Common myeloid progenitor, CD34-positive (primary cell): ENCODE measurements at regions not wholly inside any gene's neighbourhood (a gene's known extent, or its start where the extent isn't known, plus 50 kb on each side); places are given as distances from the start of the nearest gene placed in this dataset.
"Not testable (repeated sequence)": the region's sequence is repeated elsewhere in the genome, so short reads cannot be mapped to it uniquely, and the experiment has no call there.

ENCODE experiments used
- CTCF ChIA-PET: fragments of 350-600 bp; sonication (Branson Sonifier 250); formaldehyde crosslinking; loops from one replicate; lab custom pipeline; 2021; ENCODE audit warnings: antibody characterized with exemption; lab: Charles Lee
- POLR2A ChIA-PET: fragments of 350-600 bp; sonication (Branson Sonifier 250); formaldehyde crosslinking; loops from one replicate; lab custom pipeline; 2021; ENCODE audit warnings: antibody characterized with exemption; lab: Charles Lee
- DNase-seq, 3 donors: peaks; one replicate each; pipeline versions ENCODE4 v3.0.0 to v3.0.0-alpha.2; 2013
- H3K27ac ChIP-seq, 2 experiments: 1 replicate in 1 of 2; 2 replicates in 1 of 2; pipeline ENCODE4 v1.7.0; 2013; ENCODE audit warnings: inconsistent platforms in 2 of 2, low read length in 2 of 2, mild to moderate bottlenecking in 2 of 2, low read depth in 1 of 2, moderate library complexity in 1 of 2; ENCODE audit not compliant: severe bottlenecking in 2 of 2, insufficient read depth in 1 of 2, poor library complexity in 1 of 2
- H3K27me3 ChIP-seq, 5 experiments: replicated peaks in 2 of 5; 1 replicate in 3 of 5; 2 replicates in 2 of 5; pipeline versions ENCODE4 v1.6.1 to v1.7.0; 2013; ENCODE audit warnings: low read length in 4 of 5, mild to moderate bottlenecking in 2 of 5, moderate library complexity in 2 of 5, inconsistent platforms in 1 of 5; ENCODE audit not compliant: insufficient read depth in 5 of 5, control insufficient read depth in 4 of 5
- H3K36me3 ChIP-seq, 4 experiments: 1 replicate in 2 of 4; 2 replicates in 2 of 4; pipeline versions ENCODE4 v1.6.1 to v1.7.0; 2013; ENCODE audit warnings: low read length in 3 of 4, control low read depth in 1 of 4, mild to moderate bottlenecking in 1 of 4; ENCODE audit not compliant: control insufficient read depth in 4 of 4, insufficient read depth in 4 of 4
- H3K4me1 ChIP-seq, 4 experiments: 1 replicate in 3 of 4; 2 replicates in 1 of 4; pipeline versions ENCODE4 v1.6.1 to v1.7.1; 2013; ENCODE audit warnings: low read length in 3 of 4, mild to moderate bottlenecking in 3 of 4, control low read depth in 1 of 4, inconsistent platforms in 1 of 4, moderate library complexity in 1 of 4; ENCODE audit not compliant: control insufficient read depth in 4 of 4, insufficient read depth in 4 of 4; ENCODE audit errors: control extremely low read depth in 1 of 4
- H3K4me3 ChIP-seq, 7 experiments: 1 replicate in 4 of 7; 2 replicates in 3 of 7; pipeline versions ENCODE4 v1.5.1 to v1.7.0; 2013; ENCODE audit warnings: mild to moderate bottlenecking in 7 of 7, low read length in 6 of 7, moderate library complexity in 6 of 7, inconsistent platforms in 2 of 7, low read depth in 2 of 7, control low read depth in 1 of 7; ENCODE audit not compliant: insufficient read depth in 4 of 7, control insufficient read depth in 1 of 7; ENCODE audit errors: extremely low read depth in 1 of 7
- H3K9me3 ChIP-seq, 5 experiments: 1 replicate in 4 of 5; 2 replicates in 1 of 5; pipeline versions ENCODE4 v1.6.1 to v1.7.1; 2013; ENCODE audit warnings: low read length in 4 of 5, mild to moderate bottlenecking in 2 of 5, inconsistent platforms in 1 of 5, low read depth in 1 of 5, moderate library complexity in 1 of 5; ENCODE audit not compliant: control insufficient read depth in 4 of 5, insufficient read depth in 2 of 5; ENCODE audit errors: control extremely low read depth in 1 of 5
- WGBS: methylation state at CpG from one replicate; pipeline ENCODE4 v1.1.5; 2013; ENCODE audit not compliant: insufficient coverage; 5-methylcytosine and 5-hydroxymethylcytosine counted together

GRCh38 chr5:106784846-106785245 is 885.9 kb downstream of the EFNA5 start:
- no CpG with 5 or more reads among the region's 1 CpG for WGBS
- POLR2A ChIA-PET, result no interaction called here
- CTCF ChIA-PET, result no interaction called here
- DNase-seq, result no peak
- Histone ChIP-seq H3K27ac (no peak overlapping the region), H3K9me3 (no peaks in the 10 kb centered on the region), H3K4me1 (no peaks in the 10 kb centered on the region), H3K4me3 (no peak overlapping the region), H3K27me3 (no peaks in the 10 kb centered on the region), H3K36me3 (no peaks in the 10 kb centered on the region)

- no peak overlapping the region for H3K27ac ChIP-seq
- H3K4me1 ChIP-seq, result no peaks in the 10 kb centered on the region
- 86% methylated on average over 1 of the region's 2 CpGs for WGBS
- no peak overlapping the region for H3K4me3 ChIP-seq
- no peaks in the 10 kb centered on the region for H3K36me3 ChIP-seq
- H3K9me3 ChIP-seq, result peaks cover 0 to 1% (median 0%) of the 10 kb centered on the region in 5 experiments
- ChIA-PET CTCF (no interaction called here), POLR2A (no interaction called here)
- no peaks in the 10 kb centered on the region for H3K27me3 ChIP-seq
- no peak for DNase-seq
Observed at GRCh38 chr5:106780355-106780754, 890.4 kb downstream of the EFNA5 start.

- POLR2A ChIA-PET, H3K4me3 ChIP-seq, DNase-seq, H3K36me3 ChIP-seq, H3K9me3 ChIP-seq, CTCF ChIA-PET, H3K4me1 ChIP-seq, H3K27ac ChIP-seq, H3K27me3 ChIP-seq: not testable (repeated sequence)
- WGBS, result no CpG with 5 or more reads among the region's 6 CpGs
Observed at GRCh38 chr5:106776515-106776914, 894.2 kb downstream of the EFNA5 start.

DNA sequence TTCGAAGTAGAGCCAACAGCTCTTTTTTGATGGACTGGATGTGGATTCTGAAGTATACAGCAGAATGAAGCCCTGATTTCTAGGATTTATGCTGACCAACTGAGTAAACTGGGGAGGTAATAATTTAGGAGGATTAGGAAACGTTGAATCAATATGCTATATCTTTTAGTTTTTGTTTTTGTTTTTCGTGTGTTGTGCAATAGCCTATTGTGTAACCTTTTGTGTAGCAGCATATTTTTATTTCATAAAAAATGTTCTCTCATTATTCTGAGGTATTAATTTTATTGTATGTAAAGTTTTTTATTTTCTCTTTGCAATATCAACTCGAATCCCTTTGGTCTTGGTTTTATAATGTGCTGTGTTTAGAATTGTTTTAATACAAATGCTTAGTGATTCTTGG is 902.3 kb downstream of the EFNA5 start:
- ChIA-PET POLR2A (no interaction called here), CTCF (no interaction called here)
- Histone ChIP-seq H3K36me3 (no peaks in the 10 kb centered on the region), H3K4me3 (no peak overlapping the region), H3K27ac (no peak overlapping the region), H3K9me3 (peaks cover 0 to 2% (median 0%) of the 10 kb centered on the region in 5 experiments), H3K27me3 (no peaks in the 10 kb centered on the region), H3K4me1 (no peaks in the 10 kb centered on the region)
- 100% methylated on average over 2 of the region's 4 CpGs for WGBS
- DNase-seq, result no peak

- no peak for DNase-seq
Observed at GRCh38 chr5:106766916-106767315, 903.8 kb downstream of the EFNA5 start.

DNA sequence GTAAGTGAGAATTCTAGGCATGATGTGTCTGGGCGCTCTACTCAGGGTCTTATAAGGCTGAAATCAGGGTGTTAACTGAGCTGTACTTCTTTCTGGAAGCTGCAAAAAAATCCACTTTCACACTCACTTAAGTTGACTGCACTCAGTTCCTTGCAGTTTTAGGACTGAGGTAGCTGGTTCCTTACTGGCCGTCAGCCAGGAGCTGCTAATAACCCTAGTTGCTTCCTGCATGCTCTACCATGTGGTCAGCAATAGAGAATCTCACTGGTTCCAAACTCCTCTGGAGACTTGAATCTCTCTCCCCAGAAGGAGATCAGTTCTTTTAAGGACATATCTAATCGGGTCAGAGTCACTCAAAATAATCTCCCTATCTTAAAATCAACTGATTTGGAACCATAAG is 911.2 kb downstream of the EFNA5 start:
- no peaks in the 10 kb centered on the region for H3K27me3 ChIP-seq
- peaks cover 0 to 3% (median 0%) of the 10 kb centered on the region in 4 experiments for H3K4me1 ChIP-seq
- no peak overlapping the region for H3K27ac ChIP-seq
- CTCF ChIA-PET, result interaction anchor here (0.7 to 1.7 kb wide), 2 partner anchors 11 to 16 kb away, joined by 3 to 4 read pairs; no protein-coding TSS in a partner anchor
- POLR2A ChIA-PET, result no interaction called here
- no peaks in the 10 kb centered on the region for H3K9me3 ChIP-seq
- H3K36me3 ChIP-seq, result no peaks in the 10 kb centered on the region
- no peak overlapping the region for H3K4me3 ChIP-seq
- peak in 2 of 3 donors; percentile 1 to 4 for DNase-seq
- 45% methylated on average over 2 of the region's 3 CpGs for WGBS

More at GRCh38 chr5:106766916-106767315, 903.8 kb downstream of the EFNA5 start:
- Histone ChIP-seq H3K4me3 (no peak overlapping the region), H3K36me3 (no peaks in the 10 kb centered on the region), H3K27me3 (no peaks in the 10 kb centered on the region), H3K4me1 (no peaks in the 10 kb centered on the region), H3K27ac (no peak overlapping the region), H3K9me3 (peaks cover 0 to 2% (median 0%) of the 10 kb centered on the region in 5 experiments)
- WGBS, result 95% methylated on average over 2 of the region's 2 CpGs
- POLR2A ChIA-PET, result no interaction called here
- CTCF ChIA-PET, result no interaction called here

DNA sequence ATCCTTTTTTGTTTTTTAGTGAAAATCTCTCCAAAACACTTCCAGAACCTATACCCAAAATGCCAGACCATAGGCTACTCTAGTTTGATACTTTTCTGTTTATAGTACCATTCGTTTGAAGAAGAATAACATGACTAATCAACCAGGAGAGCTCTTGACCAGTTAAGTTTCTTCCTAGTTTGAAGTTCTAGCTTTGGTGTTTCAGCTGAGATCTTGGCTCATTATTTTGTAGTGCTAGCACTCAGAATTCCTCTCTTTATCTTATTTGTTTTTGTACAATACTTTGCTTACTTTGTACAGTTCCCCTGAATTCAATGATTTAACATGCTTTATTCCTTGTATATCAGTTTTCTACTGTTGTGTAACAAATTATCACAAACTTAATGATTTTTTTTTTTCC is 911.6 kb downstream of the EFNA5 start:
- Histone ChIP-seq H3K27ac (no peak overlapping the region), H3K27me3 (no peaks in the 10 kb centered on the region), H3K4me3 (no peak overlapping the region), H3K36me3 (no peaks in the 10 kb centered on the region), H3K9me3 (no peaks in the 10 kb centered on the region), H3K4me1 (peaks cover 0 to 3% (median 0%) of the 10 kb centered on the region in 4 experiments)
- CTCF ChIA-PET, result interaction anchor here (0.7 to 1.7 kb wide), 2 partner anchors 10 to 17 kb away, joined by 3 to 4 read pairs; no protein-coding TSS in a partner anchor
- POLR2A ChIA-PET, result no interaction called here
- DNase-seq, result no peak
- 78% methylated on average over 1 of the region's 1 CpG for WGBS
